ENCODE measurements at regions not wholly inside any gene's neighbourhood (a gene's known extent, or its start where the extent isn't known, plus 50 kb on each side); places are given as distances from the start of the nearest gene placed in this dataset.

- no peak overlapping the region for H3K9ac ChIP-seq (ENCODE audit: low read length)
- H3K4me1 ChIP-seq (ENCODE audit: control insufficient read depth in 1 of 2, insufficient read depth in 2 of 2, low read length in 2 of 2) = no peaks in the 10 kb centered on the region
- no peaks in the 10 kb centered on the region for H3K79me2 ChIP-seq (ENCODE audit: insufficient read depth, low read length)
- intact Hi-C loops (cut with micrococcal nuclease) = no loop called here
- no peaks in the 10 kb centered on the region; the same call in 1 of the 2 replicates for H3K27me3 ChIP-seq (ENCODE audit: insufficient read depth, low read length)
- no peak for TF ChIP-seq SIN3A (IDR thresholded peaks at IDR 0.05; ENCODE audit: low read depth)
- no peak for TF ChIP-seq ZNF274 (IDR thresholded peaks at IDR 0.05; ENCODE audit: low read depth, low read length)
- no peak for TF ChIP-seq ZFX (IDR thresholded peaks at IDR 0.05)
- TF ChIP-seq ATF3 (IDR thresholded peaks at IDR 0.05) = no peak
- TF ChIP-seq EGR1 (IDR thresholded peaks at IDR 0.05; ENCODE audit: low read depth) = no peak
- no peak for TF ChIP-seq TCF7L2 (IDR thresholded peaks at IDR 0.05; ENCODE audit: borderline replicate concordance, extremely low read depth, insufficient read depth, insufficient read length)
- TF ChIP-seq FOSL1 (IDR thresholded peaks at IDR 0.05; ENCODE audit: low read depth) = no peak
- ChIA-PET RAD21 (ENCODE audit: low non-redundant PET in 1 of 2, low total read pairs in 2 of 2, uncharacterized antibody in 2 of 2, unreplicated experiment in 2 of 2) (no interaction called here), CTCF (no interaction called here), POLR2A (no interaction called here)
- no peak for DNase-seq (ENCODE audit: low read depth, low spot score)
- BruUV-seq (replicated peaks) = no TSS peak
- no peaks in the 10 kb centered on the region for H3K9me3 ChIP-seq (ENCODE audit: control insufficient read depth in 1 of 2, insufficient read depth in 1 of 2, low read depth in 1 of 2, low read length in 2 of 2)
- no peaks in the 10 kb centered on the region for H4K20me1 ChIP-seq (ENCODE audit: insufficient read depth)
- H3K36me3 ChIP-seq (ENCODE audit: control insufficient read depth in 1 of 2, insufficient read depth in 2 of 2, low read length in 2 of 2) = no peaks in the 10 kb centered on the region
- H2AFZ ChIP-seq (ENCODE audit: low read depth, low read length, poor library complexity, severe bottlenecking) = no peak overlapping the region
- no peak overlapping the region for H3K4me3 ChIP-seq (replicated peaks in 1 of 2; ENCODE audit: low read depth in 1 of 2, low read length in 2 of 2)
- no peak for ATAC-seq
- no peak overlapping the region for H3K4me2 ChIP-seq (ENCODE audit: low read length)
- no peaks in the 10 kb centered on the region for H3K9me2 ChIP-seq (ENCODE audit: insufficient read depth)
- H3K27ac ChIP-seq (ENCODE audit: low read depth, low read length) = no peak overlapping the region
Measured at GRCh38 chr5:99949361-99949760, 585.8 kb upstream of the FAM174A start.

DNA sequence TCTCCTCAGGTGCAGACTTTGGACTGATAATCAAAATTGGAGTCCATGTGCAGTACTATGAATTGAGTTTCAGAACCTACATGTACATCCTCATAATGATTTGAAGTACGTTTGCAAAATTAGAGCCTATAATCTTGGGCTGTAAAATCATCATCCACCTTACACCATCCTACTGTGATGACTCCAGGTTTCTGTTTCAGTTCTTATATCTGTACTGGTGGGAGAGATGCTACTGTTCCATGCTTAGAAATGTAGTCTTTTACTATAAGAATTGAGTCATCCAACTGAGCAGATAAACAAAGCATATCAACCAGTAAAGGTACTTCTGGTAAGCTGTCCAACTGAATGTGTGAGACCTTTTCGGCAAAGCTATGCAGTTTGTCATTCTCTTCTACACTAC lies 586.3 kb upstream of the FAM174A start:
- no peaks in the 10 kb centered on the region; the same call in 1 of the 2 replicates for H3K27me3 ChIP-seq (ENCODE audit: insufficient read depth, low read length)
- ChIA-PET RAD21 (ENCODE audit: low non-redundant PET in 1 of 2, low total read pairs in 2 of 2, uncharacterized antibody in 2 of 2, unreplicated experiment in 2 of 2) (no interaction called here), POLR2A (no interaction called here), CTCF (no interaction called here)
- intact Hi-C loops (cut with micrococcal nuclease) = no loop called here
- no peaks in the 10 kb centered on the region for H3K36me3 ChIP-seq (ENCODE audit: control insufficient read depth in 1 of 2, insufficient read depth in 2 of 2, low read length in 2 of 2)
- BruUV-seq (replicated peaks) = no TSS peak
- H3K27ac ChIP-seq (ENCODE audit: low read depth, low read length) = no peak overlapping the region
- H3K9ac ChIP-seq (ENCODE audit: low read length) = no peak overlapping the region
- no peak overlapping the region for H3K4me2 ChIP-seq (ENCODE audit: low read length)
- no peaks in the 10 kb centered on the region for H3K4me1 ChIP-seq (ENCODE audit: control insufficient read depth in 1 of 2, insufficient read depth in 2 of 2, low read length in 2 of 2)
- H3K4me3 ChIP-seq (replicated peaks in 1 of 2; ENCODE audit: low read depth in 1 of 2, low read length in 2 of 2) = no peak overlapping the region
- no peaks in the 10 kb centered on the region for H3K9me3 ChIP-seq (ENCODE audit: control insufficient read depth in 1 of 2, insufficient read depth in 1 of 2, low read depth in 1 of 2, low read length in 2 of 2)
- no peak for DNase-seq (ENCODE audit: low read depth, low spot score)
- H3K79me2 ChIP-seq (ENCODE audit: insufficient read depth, low read length) = no peaks in the 10 kb centered on the region
- no peaks in the 10 kb centered on the region for H4K20me1 ChIP-seq (ENCODE audit: insufficient read depth)
- no peak for ATAC-seq
- TF ChIP-seq ZNF274 (IDR thresholded peaks at IDR 0.05; ENCODE audit: low read depth, low read length) (no peak), EGR1 (IDR thresholded peaks at IDR 0.05; ENCODE audit: low read depth) (no peak), TCF7L2 (IDR thresholded peaks at IDR 0.05; ENCODE audit: borderline replicate concordance, extremely low read depth, insufficient read depth, insufficient read length) (no peak), CBX3 (IDR thresholded peaks at IDR 0.05; ENCODE audit: low read depth) (no peak), SRF (IDR thresholded peaks at IDR 0.05; ENCODE audit: low read depth) (no peak)
- no peak overlapping the region for H2AFZ ChIP-seq (ENCODE audit: low read depth, low read length, poor library complexity, severe bottlenecking)
- no peaks in the 10 kb centered on the region for H3K9me2 ChIP-seq (ENCODE audit: insufficient read depth)
